ENCODE measurements at regions not wholly inside any gene's neighbourhood (a gene's known extent, or its start where the extent isn't known, plus 50 kb on each side); places are given as distances from the start of the nearest gene placed in this dataset.

DNA sequence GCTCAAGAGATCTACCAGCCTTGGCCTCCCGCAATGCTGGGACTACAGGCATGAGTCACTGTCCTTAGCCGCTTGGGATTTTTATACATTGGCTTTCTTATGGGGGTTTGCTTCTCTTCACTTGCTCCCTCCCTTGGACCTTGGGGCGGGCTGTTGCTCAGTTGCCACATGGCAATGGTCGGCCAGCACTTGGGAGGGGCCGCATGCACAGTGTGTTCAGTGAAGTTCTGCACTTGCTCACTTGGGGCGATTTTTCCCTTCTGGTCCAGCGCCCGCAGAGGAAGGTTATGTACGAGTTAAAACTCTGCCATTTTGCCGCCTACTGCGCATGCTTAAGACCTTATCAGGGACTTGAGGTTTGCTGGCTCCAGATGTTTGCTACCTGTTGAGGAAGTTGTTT lies 1367.6 kb upstream of the CDH8 start:
- TF ChIP-seq POLR2A (IDR thresholded peaks at IDR 0.05; ENCODE audit: low read depth, low read length): no peak
- TF ChIP-seq, protein P1, sequence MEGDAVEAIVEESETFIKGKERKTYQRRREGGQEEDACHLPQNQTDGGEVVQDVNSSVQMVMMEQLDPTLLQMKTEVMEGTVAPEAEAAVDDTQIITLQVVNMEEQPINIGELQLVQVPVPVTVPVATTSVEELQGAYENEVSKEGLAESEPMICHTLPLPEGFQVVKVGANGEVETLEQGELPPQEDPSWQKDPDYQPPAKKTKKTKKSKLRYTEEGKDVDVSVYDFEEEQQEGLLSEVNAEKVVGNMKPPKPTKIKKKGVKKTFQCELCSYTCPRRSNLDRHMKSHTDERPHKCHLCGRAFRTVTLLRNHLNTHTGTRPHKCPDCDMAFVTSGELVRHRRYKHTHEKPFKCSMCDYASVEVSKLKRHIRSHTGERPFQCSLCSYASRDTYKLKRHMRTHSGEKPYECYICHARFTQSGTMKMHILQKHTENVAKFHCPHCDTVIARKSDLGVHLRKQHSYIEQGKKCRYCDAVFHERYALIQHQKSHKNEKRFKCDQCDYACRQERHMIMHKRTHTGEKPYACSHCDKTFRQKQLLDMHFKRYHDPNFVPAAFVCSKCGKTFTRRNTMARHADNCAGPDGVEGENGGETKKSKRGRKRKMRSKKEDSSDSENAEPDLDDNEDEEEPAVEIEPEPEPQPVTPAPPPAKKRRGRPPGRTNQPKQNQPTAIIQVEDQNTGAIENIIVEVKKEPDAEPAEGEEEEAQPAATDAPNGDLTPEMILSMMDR (IDR thresholded peaks at IDR 0.05 in 2 of 3, conservative IDR thresholded peaks at IDR 0.05 in 1 of 3; ENCODE audit: control insufficient read depth in 2 of 3, extremely low read depth in 1 of 3, insufficient read depth in 1 of 3, low read depth in 3 of 3, low read length in 3 of 3): no peak
- no peak for TF ChIP-seq MXI1 (IDR thresholded peaks at IDR 0.05; ENCODE audit: low read depth, low read length)
- no peak for TF ChIP-seq SMC3 (IDR thresholded peaks at IDR 0.05; ENCODE audit: borderline replicate concordance, low read length)
- no peak for TF ChIP-seq FOS (IDR thresholded peaks at IDR 0.05; ENCODE audit: borderline replicate concordance, extremely low read depth, insufficient read length)
- TF ChIP-seq SREBF2 (IDR thresholded peaks at IDR 0.05; ENCODE audit: low read length): no peak
- no peak for TF ChIP-seq RAD51 (IDR thresholded peaks at IDR 0.05)
- no peak for TF ChIP-seq CREM (IDR thresholded peaks at IDR 0.05; ENCODE audit: low read depth)
- TF ChIP-seq, protein P2, sequence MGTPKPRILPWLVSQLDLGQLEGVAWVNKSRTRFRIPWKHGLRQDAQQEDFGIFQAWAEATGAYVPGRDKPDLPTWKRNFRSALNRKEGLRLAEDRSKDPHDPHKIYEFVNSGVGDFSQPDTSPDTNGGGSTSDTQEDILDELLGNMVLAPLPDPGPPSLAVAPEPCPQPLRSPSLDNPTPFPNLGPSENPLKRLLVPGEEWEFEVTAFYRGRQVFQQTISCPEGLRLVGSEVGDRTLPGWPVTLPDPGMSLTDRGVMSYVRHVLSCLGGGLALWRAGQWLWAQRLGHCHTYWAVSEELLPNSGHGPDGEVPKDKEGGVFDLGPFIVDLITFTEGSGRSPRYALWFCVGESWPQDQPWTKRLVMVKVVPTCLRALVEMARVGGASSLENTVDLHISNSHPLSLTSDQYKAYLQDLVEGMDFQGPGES (IDR thresholded peaks at IDR 0.05): no peak
- TF ChIP-seq CBX3 (IDR thresholded peaks at IDR 0.05; ENCODE audit: borderline replicate concordance, low read depth): no peak
- no peak for TF ChIP-seq SIN3A (IDR thresholded peaks at IDR 0.05; ENCODE audit: low read depth, low read length)
